ENCODE measurements at regions not wholly inside any gene's neighbourhood (a gene's known extent, or its start where the extent isn't known, plus 50 kb on each side); places are given as distances from the start of the nearest gene placed in this dataset.

DNA sequence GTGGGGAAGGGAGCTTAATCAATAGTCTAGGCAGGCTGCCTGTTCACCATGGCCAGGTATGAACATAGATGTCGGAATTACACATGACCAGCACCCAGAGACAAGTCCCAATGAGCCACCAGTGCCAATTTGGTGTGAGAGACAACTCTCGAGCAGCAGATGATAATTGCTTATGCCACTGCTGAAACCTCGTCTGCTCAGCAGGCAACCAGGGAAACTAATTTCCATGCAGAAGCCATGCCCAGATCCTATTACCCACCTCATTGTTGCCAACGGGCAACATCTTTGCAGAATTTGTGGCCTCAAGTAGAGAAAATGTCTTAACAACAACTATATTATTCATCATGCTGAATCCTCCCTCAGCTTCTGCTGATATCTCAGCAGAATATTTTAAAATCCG is 84.9 kb downstream of the CGGBP1 start:
- no peaks in the 10 kb centered on the region for H3K36me3 ChIP-seq (ENCODE audit: control insufficient read depth in 2 of 2, insufficient read depth in 1 of 2, low read length in 2 of 2)
- no peaks in the 10 kb centered on the region for H3K9me3 ChIP-seq (ENCODE audit: control insufficient read depth, insufficient read depth, low read depth, low read length)
- H3K4me3 ChIP-seq (ENCODE audit: low read depth, low read length) = no peak overlapping the region
- no peak overlapping the region for H3K27ac ChIP-seq (ENCODE audit: extremely low read depth, low read depth, low read length)
- ChIA-PET CTCF (no interaction called here), POLR2A (no interaction called here)
- no peak for TF ChIP-seq ZNF707 (tag by site-specific recombination; IDR thresholded peaks at IDR 0.05)
- no peak for TF ChIP-seq ZNF792 (tag by site-specific recombination; IDR thresholded peaks at IDR 0.05)
- TF ChIP-seq ZNF248 (tag by site-specific recombination; IDR thresholded peaks at IDR 0.05) = no peak
- TF ChIP-seq, protein P1, sequence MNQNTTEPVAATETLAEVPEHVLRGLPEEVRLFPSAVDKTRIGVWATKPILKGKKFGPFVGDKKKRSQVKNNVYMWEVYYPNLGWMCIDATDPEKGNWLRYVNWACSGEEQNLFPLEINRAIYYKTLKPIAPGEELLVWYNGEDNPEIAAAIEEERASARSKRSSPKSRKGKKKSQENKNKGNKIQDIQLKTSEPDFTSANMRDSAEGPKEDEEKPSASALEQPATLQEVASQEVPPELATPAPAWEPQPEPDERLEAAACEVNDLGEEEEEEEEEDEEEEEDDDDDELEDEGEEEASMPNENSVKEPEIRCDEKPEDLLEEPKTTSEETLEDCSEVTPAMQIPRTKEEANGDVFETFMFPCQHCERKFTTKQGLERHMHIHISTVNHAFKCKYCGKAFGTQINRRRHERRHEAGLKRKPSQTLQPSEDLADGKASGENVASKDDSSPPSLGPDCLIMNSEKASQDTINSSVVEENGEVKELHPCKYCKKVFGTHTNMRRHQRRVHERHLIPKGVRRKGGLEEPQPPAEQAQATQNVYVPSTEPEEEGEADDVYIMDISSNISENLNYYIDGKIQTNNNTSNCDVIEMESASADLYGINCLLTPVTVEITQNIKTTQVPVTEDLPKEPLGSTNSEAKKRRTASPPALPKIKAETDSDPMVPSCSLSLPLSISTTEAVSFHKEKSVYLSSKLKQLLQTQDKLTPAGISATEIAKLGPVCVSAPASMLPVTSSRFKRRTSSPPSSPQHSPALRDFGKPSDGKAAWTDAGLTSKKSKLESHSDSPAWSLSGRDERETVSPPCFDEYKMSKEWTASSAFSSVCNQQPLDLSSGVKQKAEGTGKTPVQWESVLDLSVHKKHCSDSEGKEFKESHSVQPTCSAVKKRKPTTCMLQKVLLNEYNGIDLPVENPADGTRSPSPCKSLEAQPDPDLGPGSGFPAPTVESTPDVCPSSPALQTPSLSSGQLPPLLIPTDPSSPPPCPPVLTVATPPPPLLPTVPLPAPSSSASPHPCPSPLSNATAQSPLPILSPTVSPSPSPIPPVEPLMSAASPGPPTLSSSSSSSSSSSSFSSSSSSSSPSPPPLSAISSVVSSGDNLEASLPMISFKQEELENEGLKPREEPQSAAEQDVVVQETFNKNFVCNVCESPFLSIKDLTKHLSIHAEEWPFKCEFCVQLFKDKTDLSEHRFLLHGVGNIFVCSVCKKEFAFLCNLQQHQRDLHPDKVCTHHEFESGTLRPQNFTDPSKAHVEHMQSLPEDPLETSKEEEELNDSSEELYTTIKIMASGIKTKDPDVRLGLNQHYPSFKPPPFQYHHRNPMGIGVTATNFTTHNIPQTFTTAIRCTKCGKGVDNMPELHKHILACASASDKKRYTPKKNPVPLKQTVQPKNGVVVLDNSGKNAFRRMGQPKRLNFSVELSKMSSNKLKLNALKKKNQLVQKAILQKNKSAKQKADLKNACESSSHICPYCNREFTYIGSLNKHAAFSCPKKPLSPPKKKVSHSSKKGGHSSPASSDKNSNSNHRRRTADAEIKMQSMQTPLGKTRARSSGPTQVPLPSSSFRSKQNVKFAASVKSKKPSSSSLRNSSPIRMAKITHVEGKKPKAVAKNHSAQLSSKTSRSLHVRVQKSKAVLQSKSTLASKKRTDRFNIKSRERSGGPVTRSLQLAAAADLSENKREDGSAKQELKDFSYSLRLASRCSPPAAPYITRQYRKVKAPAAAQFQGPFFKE (tag by site-specific recombination; IDR thresholded peaks at IDR 0.05; ENCODE audit: borderline replicate concordance) = no peak
- no peak for TF ChIP-seq ZSCAN23 (tag by site-specific recombination; IDR thresholded peaks at IDR 0.05)
- TF ChIP-seq, protein P2, sequence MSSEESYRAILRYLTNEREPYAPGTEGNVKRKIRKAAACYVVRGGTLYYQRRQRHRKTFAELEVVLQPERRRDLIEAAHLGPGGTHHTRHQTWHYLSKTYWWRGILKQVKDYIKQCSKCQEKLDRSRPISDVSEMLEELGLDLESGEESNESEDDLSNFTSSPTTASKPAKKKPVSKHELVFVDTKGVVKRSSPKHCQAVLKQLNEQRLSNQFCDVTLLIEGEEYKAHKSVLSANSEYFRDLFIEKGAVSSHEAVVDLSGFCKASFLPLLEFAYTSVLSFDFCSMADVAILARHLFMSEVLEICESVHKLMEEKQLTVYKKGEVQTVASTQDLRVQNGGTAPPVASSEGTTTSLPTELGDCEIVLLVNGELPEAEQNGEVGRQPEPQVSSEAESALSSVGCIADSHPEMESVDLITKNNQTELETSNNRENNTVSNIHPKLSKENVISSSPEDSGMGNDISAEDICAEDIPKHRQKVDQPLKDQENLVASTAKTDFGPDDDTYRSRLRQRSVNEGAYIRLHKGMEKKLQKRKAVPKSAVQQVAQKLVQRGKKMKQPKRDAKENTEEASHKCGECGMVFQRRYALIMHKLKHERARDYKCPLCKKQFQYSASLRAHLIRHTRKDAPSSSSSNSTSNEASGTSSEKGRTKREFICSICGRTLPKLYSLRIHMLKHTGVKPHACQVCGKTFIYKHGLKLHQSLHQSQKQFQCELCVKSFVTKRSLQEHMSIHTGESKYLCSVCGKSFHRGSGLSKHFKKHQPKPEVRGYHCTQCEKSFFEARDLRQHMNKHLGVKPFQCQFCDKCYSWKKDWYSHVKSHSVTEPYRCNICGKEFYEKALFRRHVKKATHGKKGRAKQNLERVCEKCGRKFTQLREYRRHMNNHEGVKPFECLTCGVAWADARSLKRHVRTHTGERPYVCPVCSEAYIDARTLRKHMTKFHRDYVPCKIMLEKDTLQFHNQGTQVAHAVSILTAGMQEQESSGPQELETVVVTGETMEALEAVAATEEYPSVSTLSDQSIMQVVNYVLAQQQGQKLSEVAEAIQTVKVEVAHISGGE (tag by site-specific recombination; conservative IDR thresholded peaks at IDR 0.05; ENCODE audit: low read depth) = no peak
- TF ChIP-seq SALL2 (tag by site-specific recombination; IDR thresholded peaks at IDR 0.05; ENCODE audit: borderline replicate concordance) = no peak
- TF ChIP-seq MZF1 (tag by site-specific recombination; IDR thresholded peaks at IDR 0.05; ENCODE audit: borderline replicate concordance) = no peak
- no peak for TF ChIP-seq ZNF830 (tag by site-specific recombination; IDR thresholded peaks at IDR 0.05; ENCODE audit: low read depth)
- TF ChIP-seq, protein P3, sequence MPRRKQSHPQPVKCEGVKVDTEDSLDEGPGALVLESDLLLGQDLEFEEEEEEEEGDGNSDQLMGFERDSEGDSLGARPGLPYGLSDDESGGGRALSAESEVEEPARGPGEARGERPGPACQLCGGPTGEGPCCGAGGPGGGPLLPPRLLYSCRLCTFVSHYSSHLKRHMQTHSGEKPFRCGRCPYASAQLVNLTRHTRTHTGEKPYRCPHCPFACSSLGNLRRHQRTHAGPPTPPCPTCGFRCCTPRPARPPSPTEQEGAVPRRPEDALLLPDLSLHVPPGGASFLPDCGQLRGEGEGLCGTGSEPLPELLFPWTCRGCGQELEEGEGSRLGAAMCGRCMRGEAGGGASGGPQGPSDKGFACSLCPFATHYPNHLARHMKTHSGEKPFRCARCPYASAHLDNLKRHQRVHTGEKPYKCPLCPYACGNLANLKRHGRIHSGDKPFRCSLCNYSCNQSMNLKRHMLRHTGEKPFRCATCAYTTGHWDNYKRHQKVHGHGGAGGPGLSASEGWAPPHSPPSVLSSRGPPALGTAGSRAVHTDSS (tag by site-specific recombination; IDR thresholded peaks at IDR 0.05) = no peak
- no peak for TF ChIP-seq SETDB1 (IDR thresholded peaks at IDR 0.05; ENCODE audit: insufficient read length, low read length)
- TF ChIP-seq ZNF747 (tag by site-specific recombination; IDR thresholded peaks at IDR 0.05) = no peak
- no peak for TF ChIP-seq ZNF626 (tag by site-specific recombination; IDR thresholded peaks at IDR 0.05)
- TF ChIP-seq ZNF549 (tag by site-specific recombination; IDR thresholded peaks at IDR 0.05) = no peak
- TF ChIP-seq, protein P4, sequence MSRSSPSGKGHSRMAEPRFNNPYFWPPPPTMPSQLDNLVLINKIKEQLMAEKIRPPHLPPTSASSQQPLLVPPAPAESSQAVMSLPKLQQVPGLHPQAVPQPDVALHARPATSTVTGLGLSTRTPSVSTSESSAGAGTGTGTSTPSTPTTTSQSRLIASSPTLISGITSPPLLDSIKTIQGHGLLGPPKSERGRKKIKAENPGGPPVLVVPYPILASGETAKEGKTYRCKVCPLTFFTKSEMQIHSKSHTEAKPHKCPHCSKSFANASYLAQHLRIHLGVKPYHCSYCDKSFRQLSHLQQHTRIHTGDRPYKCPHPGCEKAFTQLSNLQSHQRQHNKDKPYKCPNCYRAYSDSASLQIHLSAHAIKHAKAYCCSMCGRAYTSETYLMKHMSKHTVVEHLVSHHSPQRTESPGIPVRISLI (tag by site-specific recombination; IDR thresholded peaks at IDR 0.05) = no peak
- TF ChIP-seq ZNF2 (tag by site-specific recombination; IDR thresholded peaks at IDR 0.05) = no peak
- TF ChIP-seq ZNF677 (tag by site-specific recombination; IDR thresholded peaks at IDR 0.05) = no peak
- no peaks in the 10 kb centered on the region for H3K4me1 ChIP-seq (ENCODE audit: control insufficient read depth, insufficient read depth, low read length)

Data from HEK293 (cell line).